Stimulated activated CD4-positive, alpha-beta T cell treated with anti-CD3 and anti-CD28 coated beads, Interleukin-12 subunit alpha, Interleukin-12 subunit beta, amount 100 ng/mL, for 24 hours (primary cell): ENCODE measurements at regions not wholly inside any gene's neighbourhood (a gene's known extent, or its start where the extent isn't known, plus 50 kb on each side); places are given as distances from the start of the nearest gene placed in this dataset.

Experiments
- DNase-seq, 2 experiments: peaks; one replicate each; pipeline ENCODE4 v3.0.0-alpha.2; 2020; ENCODE audit warnings: low read depth in 2 of 2

DNA sequence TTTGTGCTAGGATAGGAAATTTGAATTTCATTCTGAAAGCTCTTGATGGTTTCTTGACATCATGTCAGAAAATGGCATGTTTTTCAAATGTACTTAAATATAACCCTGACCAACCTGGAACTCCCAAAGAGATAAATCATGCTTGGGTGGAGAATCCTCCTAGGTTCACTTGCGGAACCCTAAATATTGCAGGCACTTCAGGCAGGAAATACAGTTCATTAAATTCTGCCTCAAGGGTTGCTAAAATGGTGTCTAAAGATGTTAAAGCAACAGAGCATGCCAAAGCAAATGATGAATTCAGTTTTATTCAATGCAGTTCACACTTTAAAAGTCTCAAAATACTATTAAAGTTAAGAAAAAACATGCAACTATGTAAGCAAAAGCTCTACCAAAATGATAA is 415.9 kb downstream of the SLITRK6 start:
- DNase-seq: no peak

- DNase-seq: no peak
Observed at GRCh38 chr13:85381082-85381481, 418.1 kb downstream of the SLITRK6 start.

GRCh38 chr13:85379991-85380390 is 419.2 kb downstream of the SLITRK6 start:
- no peak for DNase-seq

GRCh38 chr13:85379433-85379832 is 419.8 kb downstream of the SLITRK6 start:
- no peak for DNase-seq

- no peak for DNase-seq
Observed at GRCh38 chr13:85377783-85378182, 421.4 kb downstream of the SLITRK6 start.

GRCh38 chr13:85373322-85373721 is 425.9 kb downstream of the SLITRK6 start:
- no peak for DNase-seq

DNA sequence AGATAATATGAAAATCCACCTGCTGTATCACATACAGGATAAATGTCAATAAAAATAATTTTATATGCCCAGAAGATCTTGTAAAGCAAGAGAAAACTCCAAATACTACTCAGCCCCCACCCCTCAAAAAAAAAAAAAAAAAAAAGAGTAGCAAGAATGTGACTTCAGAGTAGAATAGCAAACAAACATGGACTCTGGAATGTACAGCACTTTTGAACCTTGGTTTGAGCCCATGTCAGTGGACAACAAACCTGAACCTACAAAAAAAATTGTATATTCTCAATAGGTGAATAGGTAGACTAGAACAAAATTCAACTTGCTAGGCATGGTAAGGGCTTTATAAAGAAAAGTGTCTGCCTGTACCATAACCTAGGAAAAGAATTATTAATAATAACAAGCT is 428.0 kb downstream of the SLITRK6 start:
- DNase-seq: no peak

DNA sequence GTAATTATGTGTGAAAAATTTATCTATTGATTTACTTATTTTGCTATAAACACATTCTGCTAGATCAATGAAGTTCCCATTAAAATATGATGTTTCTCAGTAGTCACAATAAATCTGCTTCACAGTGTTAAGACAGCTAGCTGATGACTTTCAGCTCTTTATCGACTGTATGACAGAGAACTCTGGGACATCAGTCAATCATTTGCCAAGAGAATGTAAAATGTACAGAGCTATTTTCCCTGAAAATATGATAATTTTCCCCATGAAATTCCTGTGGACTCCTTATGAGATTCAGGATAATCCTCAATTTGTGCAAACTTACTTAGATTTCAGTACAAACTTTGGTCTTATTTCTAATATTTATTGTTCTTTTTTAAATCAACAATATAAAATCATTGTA is 430.5 kb downstream of the SLITRK6 start:
- no peak for DNase-seq

GRCh38 chr13:85367887-85368286 is 431.3 kb downstream of the SLITRK6 start:
- no peak for DNase-seq

- no peak for DNase-seq
Observed at GRCh38 chr13:85366759-85367417, 432.3 kb downstream of the SLITRK6 start.

DNA sequence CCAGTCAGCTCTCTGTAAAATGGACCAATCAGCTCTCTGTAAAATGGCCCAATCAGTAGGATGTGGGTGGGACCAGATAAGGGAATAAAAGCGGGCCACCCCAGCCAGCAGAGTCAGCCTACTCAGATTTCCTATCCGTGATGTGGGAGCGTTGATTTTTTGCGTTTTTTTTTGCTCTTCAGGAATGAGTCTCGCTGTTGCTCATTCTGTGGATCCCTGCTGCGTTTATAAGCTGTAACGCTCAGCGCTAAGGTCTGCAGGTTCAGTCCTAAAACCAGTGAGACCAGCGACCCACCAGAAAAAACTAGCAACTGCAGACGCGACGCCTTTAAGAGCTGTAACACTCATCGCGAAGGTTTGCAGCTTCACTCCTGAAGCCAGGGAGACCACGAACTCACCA is 435.7 kb downstream of the SLITRK6 start:
- DNase-seq: no peak

- no peak for DNase-seq
Observed at GRCh38 chr13:85362980-85363379, 436.2 kb downstream of the SLITRK6 start.

- no peak for DNase-seq
Observed at GRCh38 chr13:85347251-85347650, 452.0 kb downstream of the SLITRK6 start.

DNA sequence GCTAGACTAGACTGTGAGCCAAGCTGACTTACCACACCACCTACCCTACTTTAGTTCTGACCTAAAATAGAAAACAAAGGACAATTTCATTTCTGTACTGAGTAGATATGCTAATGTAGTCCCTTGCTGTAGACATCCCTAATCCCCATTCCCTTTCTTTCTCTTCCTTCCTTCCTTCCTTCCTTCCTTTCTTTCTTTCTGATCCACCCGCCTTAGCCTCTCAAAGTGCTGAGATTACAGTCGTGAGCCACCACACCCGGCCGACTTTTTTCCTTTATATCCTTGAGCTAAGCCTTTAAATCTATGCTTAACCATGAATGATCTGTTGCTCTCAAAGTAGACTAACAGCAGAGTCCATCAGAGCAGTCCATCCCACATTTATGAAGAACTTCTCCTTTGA is 465.0 kb downstream of the SLITRK6 start:
- no peak for DNase-seq

- DNase-seq: no peak
Observed at GRCh38 chr13:85333506-85334020, 465.7 kb downstream of the SLITRK6 start.

DNA sequence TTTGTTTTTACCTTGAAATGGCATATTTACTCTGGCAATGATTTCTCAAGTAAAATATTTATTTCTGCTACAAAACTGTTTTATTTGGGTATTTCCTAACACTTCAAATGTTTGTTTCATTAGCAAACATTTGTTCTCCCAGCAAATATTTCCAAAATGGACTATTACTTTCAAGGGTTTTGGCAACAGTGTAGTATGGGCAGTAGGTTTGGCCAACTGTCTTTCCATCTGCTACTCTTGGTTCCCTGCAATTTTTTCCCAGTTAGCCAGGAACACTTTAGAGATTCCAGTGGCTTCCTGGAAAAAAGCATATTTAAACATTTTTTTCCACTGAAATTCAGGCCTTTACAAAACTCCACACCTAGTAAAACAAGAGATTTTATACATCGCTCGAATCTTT is 466.6 kb downstream of the SLITRK6 start:
- DNase-seq: no peak

GRCh38 chr13:85321734-85322133 is 477.5 kb downstream of the SLITRK6 start:
- DNase-seq: no peak

DNA sequence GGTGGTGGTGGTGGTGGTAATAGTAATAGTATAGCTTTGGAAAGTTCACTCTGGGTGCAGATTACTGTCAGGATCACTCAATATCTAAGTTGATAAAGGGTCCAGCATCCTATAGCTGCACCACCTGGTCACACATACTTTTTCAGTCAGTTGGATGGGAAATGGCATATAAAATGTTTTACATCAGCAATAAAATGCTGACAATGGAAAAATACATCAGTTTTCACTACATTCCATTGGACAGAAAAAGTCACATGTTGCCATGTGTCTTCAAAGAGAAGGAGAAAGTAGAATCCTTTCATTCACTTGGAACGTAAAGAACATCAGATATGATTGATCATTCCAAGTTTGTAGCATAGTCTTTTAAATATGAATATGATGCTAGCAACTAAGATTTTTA is 481.4 kb downstream of the SLITRK6 start:
- no peak for DNase-seq

GRCh38 chr13:85316506-85317025 is 482.7 kb downstream of the SLITRK6 start:
- DNase-seq: no peak

GRCh38 chr13:85314686-85315085 is 484.5 kb downstream of the SLITRK6 start:
- DNase-seq: no peak

- no peak for DNase-seq
Observed at GRCh38 chr13:85313761-85314503, 485.3 kb downstream of the SLITRK6 start.

GRCh38 chr13:85312071-85312470 is 487.1 kb downstream of the SLITRK6 start:
- DNase-seq: no peak

GRCh38 chr13:85303630-85304029 is 495.6 kb downstream of the SLITRK6 start:
- DNase-seq: no peak
